H54 (cell line): ENCODE measurements at regions not wholly inside any gene's neighbourhood (a gene's known extent, or its start where the extent isn't known, plus 50 kb on each side); places are given as distances from the start of the nearest gene placed in this dataset.
"Not testable (repeated sequence)": the region's sequence is repeated elsewhere in the genome, so short reads cannot be mapped to it uniquely, and the experiment has no call there.

Experiments used
- DNase-seq: peaks from one replicate; pipeline ENCODE4 v3.0.0; 2011; ENCODE audit warnings: low spot score, mixed read lengths; ENCODE audit not compliant: insufficient read length
- FAIRE-seq: peaks from 3 replicates; lab custom pipeline; 2011; peaks lifted over from hg19 to GRCh38; lab: Jason Lieb, UNC
- POLR2A ChIP-seq: IDR thresholded peaks from 2 replicates; pipeline ENCODE4 v1.6.1; 2011; ENCODE audit warnings: low read depth, mild to moderate bottlenecking, low read length

- DNase-seq, FAIRE-seq: not testable (repeated sequence)
Measured at GRCh38 chrX:67213686-67214085, 330.1 kb upstream of the AR start.

- DNase-seq, result no peak
- no peak for TF ChIP-seq POLR2A
- FAIRE-seq, result no peak
Measured at GRCh38 chrX:67207912-67208311, 335.9 kb upstream of the AR start.

DNA sequence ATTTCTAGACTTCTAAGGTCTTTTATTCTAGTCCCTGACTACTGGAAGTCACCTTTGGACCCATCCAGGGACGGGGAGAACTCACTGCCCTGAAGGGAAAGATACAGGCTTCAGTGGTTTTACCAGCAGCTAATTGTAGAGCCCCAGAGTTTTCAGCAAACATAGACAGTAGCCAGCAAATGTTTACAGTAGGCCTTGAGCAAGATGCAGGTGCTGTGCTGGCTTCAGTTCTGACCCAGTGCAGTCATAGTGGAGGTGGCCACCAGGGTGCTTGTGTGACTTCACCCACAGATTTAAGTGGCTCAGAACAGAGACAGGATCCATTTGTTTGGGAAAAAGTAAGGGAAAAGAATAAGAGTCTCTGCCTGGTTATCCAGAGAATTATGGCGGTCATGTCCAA, 384.4 kb upstream of the AR start:
- FAIRE-seq (no peak), DNase-seq (no peak)
- no peak for TF ChIP-seq POLR2A

- TF ChIP-seq POLR2A, result no peak
- FAIRE-seq, result no peak
Measured at GRCh38 chrX:67114635-67115034, 429.2 kb upstream of the AR start.

GRCh38 chrX:67105758-67106116, 438.1 kb upstream of the AR start:
- no peak for TF ChIP-seq POLR2A
- no peak for DNase-seq
- no peak for FAIRE-seq

More at GRCh38 chrX:67114635-67115034, 429.2 kb upstream of the AR start:
- no peak for DNase-seq

DNA sequence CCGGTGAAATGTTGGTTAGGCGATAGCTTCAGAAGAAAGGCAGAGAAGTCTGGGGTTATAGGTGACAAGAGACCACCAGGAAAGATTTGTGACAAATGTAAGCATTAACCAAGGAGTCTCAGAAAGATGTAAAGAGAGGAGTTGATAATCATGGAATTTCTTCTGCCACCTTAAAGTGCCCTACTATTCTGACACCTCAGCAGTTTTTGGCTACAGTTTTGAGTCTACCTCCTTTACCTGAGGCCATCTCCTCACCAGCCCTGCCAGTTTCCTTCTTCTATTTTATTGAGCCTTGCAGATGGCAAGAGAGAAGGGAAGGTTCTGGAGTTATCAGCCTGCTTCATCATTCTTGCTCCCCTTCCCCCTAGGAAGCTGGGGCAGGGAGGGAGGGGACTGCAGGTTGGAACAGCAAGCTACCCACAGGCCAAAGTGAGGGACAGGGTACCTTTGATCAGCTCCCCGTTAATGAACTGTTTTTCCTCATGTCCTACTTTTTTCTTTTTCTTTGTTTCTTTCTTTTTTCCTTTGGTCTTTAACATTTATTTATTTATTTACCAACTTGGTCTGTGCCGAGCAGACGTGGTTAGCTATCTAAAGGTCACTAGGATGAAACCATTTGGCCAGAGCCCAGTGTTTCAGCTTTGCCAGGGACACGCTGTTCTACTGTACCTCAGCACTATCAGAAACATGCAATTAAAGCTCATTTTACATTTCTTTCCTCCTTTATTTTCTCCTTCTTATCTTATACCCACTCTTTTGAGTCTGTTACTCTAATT, 438.7 kb upstream of the AR start:
- no peak for DNase-seq
- no peak for FAIRE-seq
- TF ChIP-seq POLR2A, result no peak

- DNase-seq, result no peak
- FAIRE-seq, result no peak
- TF ChIP-seq POLR2A, result no peak
Measured at GRCh38 chrX:67100031-67100884, 443.6 kb upstream of the AR start.

- DNase-seq (no peak), FAIRE-seq (no peak)
- no peak for TF ChIP-seq POLR2A
Measured at GRCh38 chrX:67094061-67094460, 449.8 kb upstream of the AR start.

DNA sequence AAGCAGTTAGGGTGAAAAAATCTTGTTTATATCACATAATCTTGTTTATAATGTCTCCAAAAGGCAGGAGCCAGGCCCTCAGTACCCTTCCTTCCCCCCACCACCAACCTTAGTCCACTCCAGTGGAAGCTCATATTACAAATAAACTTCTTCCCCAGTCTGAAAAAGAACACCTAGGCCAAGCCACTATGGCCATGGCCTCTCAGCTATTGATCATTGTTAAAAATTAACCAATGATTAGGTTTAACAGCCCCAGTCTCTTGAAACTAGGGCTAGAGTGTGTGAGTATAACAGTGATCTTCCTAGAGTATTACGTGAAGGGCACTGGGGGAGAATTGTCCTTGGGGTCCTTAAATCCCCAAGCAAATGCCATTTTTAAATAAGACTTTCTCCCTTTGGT, 411.9 kb upstream of the EDA2R start:
- no peak for TF ChIP-seq POLR2A
- no peak for DNase-seq
- no peak for FAIRE-seq

DNA sequence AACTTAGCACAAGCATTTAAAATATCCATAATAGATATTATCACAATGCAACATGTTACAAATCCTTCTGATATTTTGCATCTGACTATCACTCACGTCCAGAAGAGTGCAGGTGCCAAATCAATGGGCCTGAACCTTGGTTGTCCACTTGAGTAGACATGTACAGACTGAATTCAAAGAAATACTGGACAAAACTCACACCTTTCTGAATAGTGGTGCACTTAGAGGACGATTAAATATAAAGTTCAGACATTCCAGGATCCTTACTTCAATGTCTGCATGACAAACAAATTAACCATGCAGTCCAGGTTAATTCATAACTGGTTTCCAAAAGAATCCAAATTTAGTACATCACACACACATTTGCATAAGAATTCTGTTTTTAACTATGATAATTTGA, 406.0 kb upstream of the EDA2R start:
- no peak for TF ChIP-seq POLR2A
- DNase-seq, result no peak
- FAIRE-seq, result no peak

GRCh38 chrX:67044029-67044653, 405.3 kb upstream of the EDA2R start:
- FAIRE-seq (no peak), DNase-seq (no peak)
- TF ChIP-seq POLR2A, result no peak

- DNase-seq (no peak), FAIRE-seq (no peak)
- no peak for TF ChIP-seq POLR2A
Measured at GRCh38 chrX:67004451-67004850, 365.6 kb upstream of the EDA2R start.

- DNase-seq (no peak), FAIRE-seq (no peak)
- no peak for TF ChIP-seq POLR2A
Measured at GRCh38 chrX:66994729-66995128, 355.9 kb upstream of the EDA2R start.

- not testable (repeated sequence) for DNase-seq, FAIRE-seq
Measured at GRCh38 chrX:66992077-66992476, 353.2 kb upstream of the EDA2R start.

- TF ChIP-seq POLR2A, result no peak
- no peak for FAIRE-seq
- no peak for DNase-seq
Measured at GRCh38 chrX:66988331-66988730, 349.5 kb upstream of the EDA2R start.
